B cell (primary cell): ENCODE measurements at regions not wholly inside any gene's neighbourhood (a gene's known extent, or its start where the extent isn't known, plus 50 kb on each side); places are given as distances from the start of the nearest gene placed in this dataset.

Experiments used
- ATAC-seq: fragments of 200-7000 bp; cut with Tn5 transposase; one replicate; pipeline ENCODE4 v1.10.0; 2021; ENCODE audit warnings: low read depth, mild to moderate bottlenecking, moderate number of reproducible peaks, moderate library complexity
- CTCF ChIA-PET: fragments of 350-600 bp; sonication (Branson Sonifier 250); formaldehyde crosslinking; loops from one replicate; lab custom pipeline; 2021; ENCODE audit warnings: antibody characterized with exemption, inconsistent platforms; lab: Charles Lee
- POLR2A ChIA-PET: fragments of 350-600 bp; sonication (Branson Sonifier 250); formaldehyde crosslinking; loops from one replicate; lab custom pipeline; 2021; ENCODE audit warnings: antibody characterized with exemption; lab: Charles Lee
- DNase-seq: peaks from one replicate; pipeline ENCODE4 v3.0.0; 2013
- H2AFZ ChIP-seq: 2 replicates; pipeline ENCODE4 v1.6.1; 2012; ENCODE audit warnings: mild to moderate bottlenecking, low read depth, low read length; ENCODE audit not compliant: insufficient read depth, poor library complexity, severe bottlenecking
- H3K27ac ChIP-seq, 2 donors: 1 replicate in 1 of 2; 2 replicates in 1 of 2; pipeline ENCODE4 v1.5.1; 2012 to 2013; ENCODE audit warnings: low read length in 2 of 2, mild to moderate bottlenecking in 2 of 2, moderate library complexity in 1 of 2
- H3K27me3 ChIP-seq, 4 experiments: fragments of 200-600 bp in 1 of 4; sonication (generic) in 1 of 4; replicated peaks in 1 of 4; 1 replicate in 2 of 4; 2 replicates in 2 of 4; pipeline versions ENCODE4 v1.6.1 to v1.7.0; 2013 to 2016; ENCODE audit warnings: low read length in 3 of 4, mild to moderate bottlenecking in 2 of 4, mixed read lengths in 1 of 4, moderate library complexity in 1 of 4; ENCODE audit not compliant: insufficient read depth in 4 of 4, control insufficient read depth in 3 of 4; ENCODE audit errors: control extremely low read depth in 1 of 4
- H3K36me3 ChIP-seq, 2 experiments: replicated peaks in 1 of 2; 1 replicate in 1 of 2; 2 replicates in 1 of 2; pipeline versions ENCODE4 v1.6.1 to v1.7.1; 2013; ENCODE audit warnings: low read length in 1 of 2; ENCODE audit not compliant: insufficient read depth in 2 of 2, control insufficient read depth in 1 of 2; ENCODE audit errors: control extremely low read depth in 1 of 2, extremely low read depth in 1 of 2
- H3K4me1 ChIP-seq, 2 donors: fragments of 200-600 bp in 1 of 2; sonication (generic) in 1 of 2; 1 replicate in 1 of 2; 2 replicates in 1 of 2; pipeline versions ENCODE4 v1.5.1 to v1.6.1; 2013 to 2017; ENCODE audit warnings: low read length in 2 of 2; ENCODE audit not compliant: control insufficient read depth in 2 of 2, insufficient read depth in 2 of 2
- H3K4me2 ChIP-seq: replicated peaks from 2 replicates; pipeline ENCODE3; 2012; ENCODE audit warnings: mild to moderate bottlenecking, low read depth, low read length; ENCODE audit not compliant: poor library complexity, severe bottlenecking
- H3K4me3 ChIP-seq, 5 experiments: fragments of 200-600 bp in 1 of 5; sonication (generic) in 1 of 5; 1 replicate in 3 of 5; 2 replicates in 2 of 5; pipeline versions ENCODE4 v1.5.1 to v1.7.0; 2011 to 2016; ENCODE audit warnings: low read length in 4 of 5, mild to moderate bottlenecking in 4 of 5, low read depth in 2 of 5, control low read depth in 1 of 5, moderate library complexity in 1 of 5; ENCODE audit not compliant: insufficient read depth in 1 of 5; ENCODE audit errors: control extremely low read depth in 1 of 5, extremely low read depth in 1 of 5
- H3K79me2 ChIP-seq: fragments of 200-600 bp; sonication (generic); one replicate; pipeline ENCODE4 v1.6.0; 2016; ENCODE audit warnings: low read length; ENCODE audit not compliant: control insufficient read depth, insufficient read depth
- H3K9ac ChIP-seq: fragments of 200-600 bp; sonication (generic); 2 replicates; pipeline ENCODE4 v1.6.1; 2017; ENCODE audit warnings: mild to moderate bottlenecking, low read length, moderate library complexity
- H3K9me3 ChIP-seq, 3 donors: one replicate each; pipeline versions ENCODE4 v1.6.1 to v1.7.1; 2013; ENCODE audit warnings: low read length in 2 of 3; ENCODE audit not compliant: control insufficient read depth in 2 of 3, insufficient read depth in 1 of 3; ENCODE audit errors: control extremely low read depth in 1 of 3
- H4K20me1 ChIP-seq: 2 replicates; pipeline ENCODE4 v1.6.0; 2012; ENCODE audit warnings: mild to moderate bottlenecking, low read length; ENCODE audit not compliant: insufficient read depth, control insufficient read depth, poor library complexity, severe bottlenecking
- H3K27ac Mint-ChIP-seq: one replicate; pipeline ENCODE4 v1.8.0; 2021; ENCODE audit warnings: mixed read lengths
- H3K27me3 Mint-ChIP-seq: one replicate; pipeline ENCODE4 v1.8.0; 2021; ENCODE audit warnings: mixed read lengths
- H3K4me1 Mint-ChIP-seq: one replicate; pipeline ENCODE4 v1.8.0; 2021; ENCODE audit warnings: mixed read lengths
- H3K4me3 Mint-ChIP-seq: one replicate; pipeline ENCODE4 v1.8.0; 2021; ENCODE audit warnings: mixed read lengths
- H3K9me3 Mint-ChIP-seq: one replicate; pipeline ENCODE4 v1.8.0; 2022; ENCODE audit warnings: mixed read lengths; ENCODE audit not compliant: insufficient read depth
- EZH2 ChIP-seq: IDR thresholded peaks from 2 replicates; pipeline ENCODE4 v1.6.1; 2012; ENCODE audit warnings: borderline replicate concordance, low read depth, mild to moderate bottlenecking, moderate library complexity, low read length; ENCODE audit not compliant: insufficient read depth, poor library complexity, severe bottlenecking
- WGBS: methylation state at CpG from one replicate; pipeline ENCODE4 v1.1.5; 2013; ENCODE audit warnings: missing lambda C conversion rate; ENCODE audit not compliant: insufficient coverage; 5-methylcytosine and 5-hydroxymethylcytosine counted together
- intact Hi-C: fragments of 100-400 bp; cut with micrococcal nuclease; formaldehyde crosslinking; loops from one replicate; pipeline ENCODE4 v1.10.0; 2022
- TF ChIP-seq, protein P1 (sequence below): fragments of 200-600 bp; IDR thresholded peaks from one replicate; pipeline ENCODE4 v1.8.0; 2022; ENCODE audit warnings: antibody characterized with exemption, mild to moderate bottlenecking

GRCh38 chr13:79679334-79679733, 198.4 kb downstream of the NDFIP2 start:
- Histone ChIP-seq H4K20me1 (no peaks in the 10 kb centered on the region), H3K79me2 (no peaks in the 10 kb centered on the region), H3K9me3 (no peaks in the 10 kb centered on the region), H3K27me3 (peaks cover 0 to 2% (median 0%) of the 10 kb centered on the region in 4 experiments), H3K9ac (no peak overlapping the region), H3K4me2 (no peak overlapping the region), H3K4me1 (no peaks in the 10 kb centered on the region), H2AFZ (no peak overlapping the region), H3K27ac (no peak overlapping the region), H3K36me3 (no peaks in the 10 kb centered on the region), H3K4me3 (no peak overlapping the region)
- Mint-ChIP-seq H3K27me3 (peaks cover 3% of the 10 kb centered on the region), H3K4me1 (no peaks in the 10 kb centered on the region), H3K9me3 (no peaks in the 10 kb centered on the region), H3K27ac (no peak overlapping the region), H3K4me3 (no peak overlapping the region)
- intact Hi-C loops, result no loop called here
- CTCF ChIA-PET, result interaction anchor here (0.6 to 5.1 kb wide), 13 partner anchors 10 to 1338 kb away, joined by 3 to 71 read pairs (median 3); no protein-coding TSS in a partner anchor
- TF ChIP-seq, protein P1, sequence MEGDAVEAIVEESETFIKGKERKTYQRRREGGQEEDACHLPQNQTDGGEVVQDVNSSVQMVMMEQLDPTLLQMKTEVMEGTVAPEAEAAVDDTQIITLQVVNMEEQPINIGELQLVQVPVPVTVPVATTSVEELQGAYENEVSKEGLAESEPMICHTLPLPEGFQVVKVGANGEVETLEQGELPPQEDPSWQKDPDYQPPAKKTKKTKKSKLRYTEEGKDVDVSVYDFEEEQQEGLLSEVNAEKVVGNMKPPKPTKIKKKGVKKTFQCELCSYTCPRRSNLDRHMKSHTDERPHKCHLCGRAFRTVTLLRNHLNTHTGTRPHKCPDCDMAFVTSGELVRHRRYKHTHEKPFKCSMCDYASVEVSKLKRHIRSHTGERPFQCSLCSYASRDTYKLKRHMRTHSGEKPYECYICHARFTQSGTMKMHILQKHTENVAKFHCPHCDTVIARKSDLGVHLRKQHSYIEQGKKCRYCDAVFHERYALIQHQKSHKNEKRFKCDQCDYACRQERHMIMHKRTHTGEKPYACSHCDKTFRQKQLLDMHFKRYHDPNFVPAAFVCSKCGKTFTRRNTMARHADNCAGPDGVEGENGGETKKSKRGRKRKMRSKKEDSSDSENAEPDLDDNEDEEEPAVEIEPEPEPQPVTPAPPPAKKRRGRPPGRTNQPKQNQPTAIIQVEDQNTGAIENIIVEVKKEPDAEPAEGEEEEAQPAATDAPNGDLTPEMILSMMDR, result peak; percentile 86
- no peak for TF ChIP-seq EZH2
- 9% methylated on average over 2 of the region's 2 CpGs for WGBS
- POLR2A ChIA-PET, result no interaction called here
- ATAC-seq, result peak; percentile 36
- peak; percentile 52 for DNase-seq

- ATAC-seq (no peak), DNase-seq (no peak)
- POLR2A ChIA-PET, result no interaction called here
- no peak overlapping the region for H3K27ac Mint-ChIP-seq
- Histone ChIP-seq H3K27me3 (peaks cover 0 to 2% (median 0%) of the 10 kb centered on the region in 4 experiments), H3K4me2 (no peak overlapping the region), H3K4me1 (no peaks in the 10 kb centered on the region), H3K4me3 (no peak overlapping the region), H4K20me1 (no peaks in the 10 kb centered on the region), H2AFZ (no peak overlapping the region), H3K27ac (no peak overlapping the region), H3K79me2 (no peaks in the 10 kb centered on the region), H3K9ac (no peak overlapping the region), H3K36me3 (no peaks in the 10 kb centered on the region), H3K9me3 (no peaks in the 10 kb centered on the region)
- H3K4me3 Mint-ChIP-seq, result no peak overlapping the region
- peaks cover 3% of the 10 kb centered on the region for H3K27me3 Mint-ChIP-seq
- CTCF ChIA-PET, result interaction anchor here (0.8 to 5.1 kb wide), 6 partner anchors 16 to 1339 kb away, joined by 3 to 71 read pairs (median 5); no protein-coding TSS in a partner anchor
- WGBS, result 100% methylated on average over 1 of the region's 2 CpGs
- no peaks in the 10 kb centered on the region for H3K9me3 Mint-ChIP-seq
- TF ChIP-seq, protein P1, result no peak
- no peak for TF ChIP-seq EZH2
- intact Hi-C loops, result no loop called here
- no peaks in the 10 kb centered on the region for H3K4me1 Mint-ChIP-seq
These were observed 197.1 kb downstream of the NDFIP2 start for GRCh38 chr13:79678100-79678499.
